ENCODE measurements at regions not wholly inside any gene's neighbourhood (a gene's known extent, or its start where the extent isn't known, plus 50 kb on each side); places are given as distances from the start of the nearest gene placed in this dataset.

GRCh38 chr16:74034200-74034599 is 262.4 kb upstream of the PSMD7 start:
- TF ChIP-seq CTCF (IDR thresholded peaks at IDR 0.05) (no peak), POLR2A (IDR thresholded peaks at IDR 0.05) (no peak)
